Hepatic stellate cell (primary cell): ENCODE measurements at regions not wholly inside any gene's neighbourhood (a gene's known extent, or its start where the extent isn't known, plus 50 kb on each side); places are given as distances from the start of the nearest gene placed in this dataset.

ENCODE experiments used
- DNase-seq: peaks from one replicate; pipeline ENCODE4 v3.0.0; 2011; ENCODE audit warnings: low spot score

GRCh38 chr2:8455236-8456150 lies 226.4 kb upstream of the ID2 start:
- no peak for DNase-seq

GRCh38 chr2:8456151-8457091 lies 225.4 kb upstream of the ID2 start:
- peak; percentile 31 for DNase-seq

- no peak for DNase-seq
Observed at GRCh38 chr2:8457092-8457481, 224.8 kb upstream of the ID2 start.

GRCh38 chr2:8457699-8458502 lies 224.0 kb upstream of the ID2 start:
- no peak for DNase-seq

GRCh38 chr2:8458503-8459459 lies 223.1 kb upstream of the ID2 start:
- DNase-seq = no peak

- DNase-seq = no peak
Observed at GRCh38 chr2:8459474-8459873, 222.4 kb upstream of the ID2 start.

- no peak for DNase-seq
Observed at GRCh38 chr2:8461341-8461740, 220.5 kb upstream of the ID2 start.

GRCh38 chr2:8462280-8462679 lies 219.6 kb upstream of the ID2 start:
- DNase-seq = no peak

- DNase-seq = no peak
Observed at GRCh38 chr2:8462899-8463648, 218.8 kb upstream of the ID2 start.

GRCh38 chr2:8465560-8465959 lies 216.3 kb upstream of the ID2 start:
- no peak for DNase-seq

GRCh38 chr2:8469709-8470493 lies 212.0 kb upstream of the ID2 start:
- DNase-seq = no peak

GRCh38 chr2:8472545-8473323 lies 209.1 kb upstream of the ID2 start:
- DNase-seq = no peak

- DNase-seq = no peak
Observed at GRCh38 chr2:8475349-8476031, 206.4 kb upstream of the ID2 start.

GRCh38 chr2:8477552-8478470 lies 204.0 kb upstream of the ID2 start:
- no peak for DNase-seq

- no peak for DNase-seq
Observed at GRCh38 chr2:8478471-8478793, 203.4 kb upstream of the ID2 start.

- DNase-seq = no peak
Observed at GRCh38 chr2:8479298-8479697, 202.6 kb upstream of the ID2 start.

GRCh38 chr2:8480915-8481314 lies 200.9 kb upstream of the ID2 start:
- no peak for DNase-seq
